Kidney epithelial cell (primary cell): ENCODE measurements at regions not wholly inside any gene's neighbourhood (a gene's known extent, or its start where the extent isn't known, plus 50 kb on each side); places are given as distances from the start of the nearest gene placed in this dataset.

Source experiments
- DNase-seq: peaks from one replicate; pipeline ENCODE4 v3.0.0-alpha.2; 2010; ENCODE audit warnings: low read depth
- H3K27me3 ChIP-seq: 2 replicates; pipeline ENCODE4 v1.6.0; 2011; ENCODE audit warnings: low read length; ENCODE audit not compliant: control insufficient read depth, insufficient read depth
- H3K36me3 ChIP-seq: 2 replicates; pipeline ENCODE4 v1.5.1; 2011; ENCODE audit warnings: low read length; ENCODE audit not compliant: control insufficient read depth, insufficient read depth
- H3K4me3 ChIP-seq: 2 replicates; pipeline ENCODE4 v1.5.1; 2011; ENCODE audit warnings: low read depth, mild to moderate bottlenecking, control low read depth, low read length
- TF ChIP-seq, protein P1 (sequence below): IDR thresholded peaks from 2 replicates; pipeline ENCODE4 v1.5.1; 2011; ENCODE audit warnings: mild to moderate bottlenecking, moderate library complexity, low read length, control low read depth, inconsistent platforms; ENCODE audit not compliant: insufficient read depth, poor library complexity, severe bottlenecking

DNA sequence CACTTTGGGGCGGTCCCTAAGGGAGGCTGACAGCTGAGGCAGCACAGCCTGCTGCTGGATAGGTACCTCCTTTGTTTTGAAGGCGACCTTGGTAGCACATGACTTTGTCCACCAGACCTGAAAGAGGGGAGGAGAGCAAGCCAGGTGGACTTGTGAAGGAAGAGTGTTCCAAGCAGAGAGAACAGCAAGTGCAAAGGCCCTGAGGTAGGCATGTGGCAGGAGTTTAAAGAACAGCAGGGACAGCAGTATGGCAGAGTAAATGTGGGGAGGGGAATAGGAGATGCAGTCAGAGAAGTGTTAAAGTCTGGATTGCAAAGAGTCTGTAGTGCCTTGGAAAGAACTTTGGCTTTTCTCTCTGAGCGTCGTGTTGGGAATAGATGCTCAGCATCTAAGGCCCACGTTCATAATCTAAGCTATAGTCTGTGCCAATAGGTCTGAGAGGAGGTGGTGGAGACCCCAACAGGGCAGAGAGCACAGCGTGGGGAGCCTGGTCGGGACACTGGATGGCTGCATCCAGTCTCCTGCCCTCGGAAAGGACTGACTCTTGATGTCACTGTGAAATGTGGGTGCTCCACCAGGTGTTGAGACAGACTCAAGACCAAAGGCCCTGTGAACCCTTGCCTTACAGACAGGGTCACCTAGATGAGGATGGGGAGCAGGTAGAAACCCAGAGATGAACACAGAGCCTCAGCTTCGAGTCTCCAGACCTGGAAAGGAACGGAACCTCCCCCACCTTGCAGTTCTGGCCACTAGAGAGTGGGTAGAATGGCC, 242.1 kb upstream of the PWP1 start:
- TF ChIP-seq, protein P1, sequence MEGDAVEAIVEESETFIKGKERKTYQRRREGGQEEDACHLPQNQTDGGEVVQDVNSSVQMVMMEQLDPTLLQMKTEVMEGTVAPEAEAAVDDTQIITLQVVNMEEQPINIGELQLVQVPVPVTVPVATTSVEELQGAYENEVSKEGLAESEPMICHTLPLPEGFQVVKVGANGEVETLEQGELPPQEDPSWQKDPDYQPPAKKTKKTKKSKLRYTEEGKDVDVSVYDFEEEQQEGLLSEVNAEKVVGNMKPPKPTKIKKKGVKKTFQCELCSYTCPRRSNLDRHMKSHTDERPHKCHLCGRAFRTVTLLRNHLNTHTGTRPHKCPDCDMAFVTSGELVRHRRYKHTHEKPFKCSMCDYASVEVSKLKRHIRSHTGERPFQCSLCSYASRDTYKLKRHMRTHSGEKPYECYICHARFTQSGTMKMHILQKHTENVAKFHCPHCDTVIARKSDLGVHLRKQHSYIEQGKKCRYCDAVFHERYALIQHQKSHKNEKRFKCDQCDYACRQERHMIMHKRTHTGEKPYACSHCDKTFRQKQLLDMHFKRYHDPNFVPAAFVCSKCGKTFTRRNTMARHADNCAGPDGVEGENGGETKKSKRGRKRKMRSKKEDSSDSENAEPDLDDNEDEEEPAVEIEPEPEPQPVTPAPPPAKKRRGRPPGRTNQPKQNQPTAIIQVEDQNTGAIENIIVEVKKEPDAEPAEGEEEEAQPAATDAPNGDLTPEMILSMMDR, result no peak
- no peak for DNase-seq
- H3K36me3 ChIP-seq, result no peaks in the 10 kb centered on the region
- no peaks in the 10 kb centered on the region for H3K27me3 ChIP-seq
- H3K4me3 ChIP-seq, result no peak overlapping the region

DNA sequence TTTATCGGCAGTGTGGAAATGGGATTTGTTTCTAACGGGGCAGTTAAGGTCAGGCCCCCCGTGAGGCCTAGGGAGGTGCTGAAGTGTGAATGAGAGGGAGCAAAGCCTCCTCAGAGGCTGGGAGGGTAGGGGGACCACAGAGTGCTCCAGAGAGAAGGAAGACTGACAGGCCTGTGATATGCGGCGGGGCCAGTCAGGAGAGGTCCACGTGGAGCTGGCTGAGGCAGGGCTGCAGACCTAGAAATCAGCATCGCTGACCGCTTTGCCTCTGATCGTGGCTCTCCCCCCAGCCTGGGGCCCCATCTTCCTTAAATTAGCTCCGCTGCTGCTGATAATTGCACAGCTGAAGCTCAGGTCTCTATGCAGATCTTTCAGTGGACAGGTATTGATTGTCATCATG, 240.8 kb upstream of the PWP1 start:
- TF ChIP-seq, protein P1, result no peak
- no peaks in the 10 kb centered on the region for H3K36me3 ChIP-seq
- H3K4me3 ChIP-seq, result no peak overlapping the region
- DNase-seq, result no peak
- H3K27me3 ChIP-seq, result no peaks in the 10 kb centered on the region

DNA sequence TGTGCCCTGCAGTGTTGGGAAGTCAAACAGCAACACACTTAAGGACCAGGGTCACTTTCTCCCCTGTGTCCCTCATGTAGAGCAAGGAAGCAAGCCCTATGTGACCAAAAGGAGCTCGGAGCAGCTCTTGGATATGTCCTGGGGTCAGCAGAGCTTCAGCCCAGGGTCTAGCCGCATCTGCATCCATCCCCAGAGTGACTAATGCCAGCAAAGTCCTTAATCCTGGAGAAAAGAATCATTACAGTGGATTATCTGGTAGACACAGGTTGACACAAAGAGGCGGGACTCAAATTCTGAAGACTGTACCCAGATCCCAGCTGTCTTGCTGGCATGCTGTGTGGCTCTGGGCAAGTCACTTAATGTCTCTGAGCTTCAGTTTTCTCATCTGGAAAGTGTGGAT, 239.1 kb upstream of the PWP1 start:
- no peaks in the 10 kb centered on the region for H3K36me3 ChIP-seq
- TF ChIP-seq, protein P1, result no peak
- H3K4me3 ChIP-seq, result no peak overlapping the region
- no peak for DNase-seq
- no peaks in the 10 kb centered on the region for H3K27me3 ChIP-seq

DNA sequence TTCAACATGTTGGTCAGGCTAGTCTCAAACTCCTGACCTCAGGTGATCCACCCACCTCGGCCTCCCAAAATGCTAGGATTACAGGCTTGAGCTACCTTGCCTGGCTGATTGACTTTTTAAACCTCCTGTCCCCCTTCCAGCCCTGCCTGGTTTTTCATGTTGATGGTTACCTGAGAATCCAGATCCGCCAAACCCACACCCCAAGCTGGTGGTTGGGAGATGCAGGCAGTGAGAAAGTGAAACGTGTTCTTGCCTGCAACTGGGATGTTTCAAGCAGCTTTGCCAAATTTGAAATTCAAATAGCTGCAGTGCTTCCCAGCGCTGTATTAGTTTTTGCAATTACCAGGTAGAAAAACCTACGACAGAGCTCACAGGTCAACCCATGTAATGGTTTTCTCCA, 238.3 kb upstream of the PWP1 start:
- Histone ChIP-seq H3K36me3 (no peaks in the 10 kb centered on the region), H3K27me3 (no peaks in the 10 kb centered on the region), H3K4me3 (no peak overlapping the region)
- TF ChIP-seq, protein P1, result no peak
- DNase-seq, result no peak

DNA sequence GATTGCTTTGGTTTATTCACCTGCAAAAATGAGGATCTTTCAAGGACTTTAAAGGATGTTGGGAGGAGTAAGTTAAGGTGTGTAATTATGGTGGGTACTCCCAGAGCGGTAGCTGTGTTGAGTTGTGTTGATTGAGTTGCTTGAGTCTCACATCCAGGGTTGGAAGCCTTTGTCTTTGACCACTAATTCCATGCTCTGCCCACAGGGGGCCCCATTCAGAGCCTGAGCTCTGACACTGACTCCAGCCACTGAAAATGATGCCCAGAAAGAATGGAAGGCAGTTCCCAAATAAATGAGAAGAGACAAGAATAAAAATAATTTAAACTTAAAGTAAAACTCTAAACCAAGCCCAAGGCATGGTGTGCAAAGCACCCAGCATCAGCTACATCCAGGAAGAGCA, 237.4 kb upstream of the PWP1 start:
- no peaks in the 10 kb centered on the region for H3K27me3 ChIP-seq
- TF ChIP-seq, protein P1, result peak; percentile 60
- DNase-seq, result no peak
- no peak overlapping the region for H3K4me3 ChIP-seq
- no peaks in the 10 kb centered on the region for H3K36me3 ChIP-seq

DNA sequence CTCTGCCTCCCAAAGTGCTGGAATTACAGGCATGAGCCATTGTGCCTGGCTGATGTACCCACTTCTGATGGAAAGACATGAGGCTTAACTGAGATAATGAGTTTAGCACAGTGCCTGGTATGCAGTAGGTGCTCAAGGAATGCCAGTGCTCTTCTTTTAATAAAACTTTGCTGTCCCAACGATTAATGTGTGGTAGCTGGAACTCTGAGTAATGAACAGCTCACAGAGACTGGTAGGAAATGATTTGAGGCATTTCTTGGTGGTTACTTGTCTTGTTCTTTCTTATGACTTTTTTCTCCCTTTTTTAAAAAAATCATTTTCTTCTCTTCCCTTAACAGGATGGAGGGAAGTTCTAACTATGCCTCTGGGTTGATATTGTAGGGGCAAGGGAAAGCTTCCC, 235.7 kb upstream of the PWP1 start:
- Histone ChIP-seq H3K27me3 (no peaks in the 10 kb centered on the region), H3K36me3 (no peaks in the 10 kb centered on the region), H3K4me3 (no peak overlapping the region)
- DNase-seq, result no peak
- TF ChIP-seq, protein P1, result no peak
